ENCODE measurements at regions not wholly inside any gene's neighbourhood (a gene's known extent, or its start where the extent isn't known, plus 50 kb on each side); places are given as distances from the start of the nearest gene placed in this dataset.

GRCh38 chrX:67004451-67004850, 365.6 kb upstream of the EDA2R start:
- no peak for TF ChIP-seq CTCF (IDR thresholded peaks at IDR 0.05; ENCODE audit: poor library complexity, severe bottlenecking)
- TF ChIP-seq EZH2 (IDR thresholded peaks at IDR 0.05; ENCODE audit: borderline replicate concordance, insufficient read depth, low read length, poor library complexity, severe bottlenecking): no peak
- no peak for TF ChIP-seq EP300 (conservative IDR thresholded peaks at IDR 0.05; ENCODE audit: poor library complexity, severe bottlenecking)
- no peak for TF ChIP-seq POLR2AphosphoS5 (IDR thresholded peaks at IDR 0.05)
- no peak for TF ChIP-seq SMC3 (conservative IDR thresholded peaks at IDR 0.05; ENCODE audit: poor library complexity)
- TF ChIP-seq MXI1 (conservative IDR thresholded peaks at IDR 0.05; ENCODE audit: poor library complexity, severe bottlenecking): no peak
- no peak for TF ChIP-seq RAD21 (conservative IDR thresholded peaks at IDR 0.05)

Data from neural cell (in vitro differentiated cells).